Fibroblast of skin of right quadriceps (primary cell): ENCODE measurements at regions not wholly inside any gene's neighbourhood (a gene's known extent, or its start where the extent isn't known, plus 50 kb on each side); places are given as distances from the start of the nearest gene placed in this dataset.
A peak's percentile ranks its signal among the peaks of the same experiment; 100 is the strongest.
"Not testable (repeated sequence)": the region's sequence is repeated elsewhere in the genome, so short reads cannot be mapped to it uniquely, and the experiment has no call there.

Source experiments
- DNase-seq: peaks from one replicate; pipeline ENCODE4 v3.0.0-alpha.2; 2013

GRCh38 chr2:47728551-47728950 is 54.4 kb upstream of the MSH6 start:
- DNase-seq, result no peak

DNA sequence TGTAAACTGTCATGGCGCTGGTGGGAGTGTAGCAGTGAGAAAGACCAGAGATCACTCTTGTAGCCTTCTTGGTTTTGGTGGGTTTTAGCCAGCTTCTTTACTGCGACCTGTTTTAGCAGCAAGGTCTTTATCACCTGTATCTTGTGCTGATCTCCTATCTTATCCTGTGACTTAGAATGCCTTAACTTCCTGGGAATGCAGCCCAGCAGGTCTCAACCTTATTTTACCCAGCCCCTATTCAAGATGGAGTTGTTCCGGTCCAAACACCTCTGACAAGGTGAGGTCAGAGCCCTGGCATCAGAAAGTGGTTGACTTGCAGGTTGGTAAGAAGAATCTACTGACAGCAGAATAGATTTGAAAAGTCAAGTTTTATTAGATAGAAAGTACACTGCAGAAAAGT is 55.0 kb upstream of the MSH6 start:
- no peak for DNase-seq

DNA sequence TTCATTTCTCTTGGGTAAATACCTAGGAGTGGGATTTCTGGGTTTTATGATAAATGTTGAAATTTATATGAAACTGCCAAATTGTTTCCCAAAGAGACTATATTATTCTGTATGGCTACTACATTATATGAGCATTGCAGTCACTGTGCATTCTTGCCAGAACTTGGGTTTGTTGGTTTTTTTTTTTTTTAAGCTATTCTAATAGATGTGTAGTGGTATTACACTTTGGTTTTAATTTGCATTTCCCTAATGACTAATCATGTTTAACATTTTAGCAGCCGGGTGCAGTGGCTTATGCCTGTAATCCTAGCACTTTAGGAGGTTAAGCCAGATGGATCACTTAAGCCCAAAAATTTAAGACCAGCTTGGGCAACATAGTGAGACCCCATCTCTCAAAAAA is 56.0 kb upstream of the MSH6 start:
- not testable (repeated sequence) for DNase-seq

DNA sequence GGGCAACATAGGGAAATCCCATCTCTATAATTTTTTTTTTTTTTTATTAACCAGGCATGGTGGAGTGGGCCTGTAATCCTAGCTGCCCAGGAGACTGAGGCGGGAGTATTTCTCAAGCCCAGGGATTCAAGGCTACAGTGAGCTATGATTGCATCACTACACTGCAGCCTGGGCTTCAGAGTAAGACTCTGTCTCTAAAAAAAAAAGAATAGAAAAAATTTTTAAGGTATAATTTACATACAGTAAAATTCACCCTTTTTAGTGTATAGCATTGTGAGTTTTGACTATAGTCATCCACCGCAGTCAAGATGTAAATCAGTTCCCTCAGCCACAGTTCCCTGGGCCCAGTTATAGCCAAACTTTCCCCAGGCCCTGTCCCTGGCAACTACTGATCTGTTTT is 57.1 kb upstream of the MSH6 start:
- DNase-seq, result no peak

DNA sequence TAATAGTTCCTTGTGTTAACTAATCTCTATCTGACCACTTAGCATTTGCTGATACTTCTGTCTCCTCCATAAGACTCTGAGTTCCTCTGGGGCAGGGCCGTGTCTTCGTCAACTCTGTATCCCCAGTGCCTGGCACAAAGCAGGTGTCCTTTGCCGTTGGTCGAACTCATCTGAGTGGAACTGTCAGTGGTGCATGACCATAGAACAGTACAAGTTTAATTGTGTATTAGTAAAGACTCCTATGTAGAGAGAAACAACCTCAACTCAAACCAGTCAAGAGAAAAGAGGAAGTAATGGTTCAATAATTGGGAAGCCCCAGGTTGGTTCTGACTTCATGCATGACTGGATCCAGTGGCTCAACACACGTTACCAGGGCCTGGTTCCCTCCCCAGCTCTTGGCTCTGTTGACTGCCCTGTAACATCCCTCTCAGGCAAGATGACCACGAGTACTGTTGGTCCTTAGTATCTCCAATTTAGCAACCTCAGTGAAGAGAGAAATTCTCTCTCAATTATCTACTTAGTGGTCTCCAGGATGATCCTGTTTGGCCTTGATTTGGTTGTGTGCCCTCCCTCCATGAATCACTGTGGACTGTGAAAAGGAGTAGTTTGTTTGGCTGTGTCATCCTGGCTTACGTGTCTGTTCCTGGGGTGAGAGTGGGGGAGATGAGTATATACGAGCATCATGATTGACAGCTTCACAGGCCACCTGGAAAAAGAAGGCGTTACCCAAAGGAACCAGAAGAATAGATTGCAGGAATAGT is 58.5 kb upstream of the MSH6 start:
- DNase-seq, result peak; percentile 5

DNA sequence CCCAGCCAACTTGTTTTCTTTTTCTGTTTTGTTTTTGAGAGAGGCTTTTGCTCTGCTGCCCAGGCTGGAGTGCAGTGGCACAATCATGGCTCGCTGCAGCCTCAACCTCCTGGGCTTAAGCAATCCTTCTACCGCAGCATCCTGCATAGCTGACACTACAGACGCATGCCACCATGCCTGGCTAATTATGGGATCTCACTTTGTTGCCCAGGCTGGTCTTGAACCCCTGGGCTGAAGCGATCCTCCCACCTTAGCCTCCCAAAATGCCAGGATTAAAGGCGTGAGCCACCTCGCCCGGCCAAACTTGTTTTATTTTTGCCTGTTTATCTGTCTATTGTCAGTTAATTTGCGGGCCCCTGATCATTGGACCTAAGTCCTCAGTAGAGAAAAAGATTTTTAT is 61.6 kb upstream of the MSH6 start:
- no peak for DNase-seq

DNA sequence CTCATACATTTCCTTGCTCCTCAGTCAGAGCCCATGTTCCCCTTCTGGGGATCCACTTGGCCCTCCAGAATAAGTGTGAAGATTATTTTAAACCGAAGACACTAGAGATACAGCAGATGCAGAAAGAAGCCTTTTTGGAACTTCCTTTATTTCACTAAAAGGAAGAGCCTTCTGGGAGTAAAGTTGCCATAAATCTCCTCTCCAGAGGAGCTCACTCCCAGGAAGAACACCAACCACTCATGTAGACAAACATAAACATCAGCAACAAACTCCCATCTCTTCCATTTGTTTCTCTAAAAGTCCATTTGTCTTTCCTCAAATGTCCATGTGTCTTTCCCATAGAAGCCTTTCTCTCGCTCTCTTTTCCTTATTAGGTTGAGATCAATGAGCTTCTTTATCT is 62.4 kb upstream of the MSH6 start:
- no peak for DNase-seq

- DNase-seq, result no peak
Measured at GRCh38 chr2:47720036-47720435, 62.9 kb upstream of the MSH6 start.

DNA sequence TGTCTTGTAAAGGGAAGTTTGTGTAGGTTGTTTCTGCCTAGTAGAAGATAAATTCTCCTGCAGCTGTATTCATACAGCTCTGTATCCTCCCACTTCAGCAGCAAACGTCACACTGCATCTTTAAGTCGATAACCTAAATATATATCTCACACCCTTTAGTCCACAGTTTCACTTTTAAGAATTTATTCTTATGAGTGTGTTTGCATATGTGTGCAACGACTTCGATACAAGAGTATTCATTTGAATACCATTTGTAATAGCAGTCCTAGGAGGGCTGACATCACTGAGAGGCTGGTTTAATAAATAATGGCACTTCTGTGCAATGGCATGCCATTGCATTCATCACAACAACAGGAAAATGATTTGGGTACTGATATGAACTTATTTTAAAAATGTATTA is 63.8 kb upstream of the MSH6 start:
- DNase-seq, result no peak

- not testable (repeated sequence) for DNase-seq
Measured at GRCh38 chr2:47716307-47716706, 66.6 kb upstream of the MSH6 start.

DNA sequence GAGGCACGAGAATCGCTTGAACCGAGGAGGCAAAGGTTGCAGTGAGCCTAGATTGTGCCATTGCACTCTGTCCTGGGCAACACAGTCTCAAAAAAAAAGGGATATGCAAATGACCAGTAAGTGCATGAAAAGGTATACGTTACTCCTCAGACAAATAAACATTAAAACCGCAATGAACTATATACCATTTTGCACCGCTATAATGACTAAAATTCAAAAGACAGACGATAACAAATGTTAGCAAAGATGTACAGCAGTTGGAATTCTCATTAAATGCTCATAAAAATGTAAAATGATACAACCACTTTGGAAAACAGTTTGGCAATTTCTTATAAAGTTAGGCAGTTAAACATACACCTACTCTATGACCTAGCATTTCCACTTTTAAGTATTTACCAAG is 67.4 kb upstream of the MSH6 start:
- DNase-seq, result no peak

DNA sequence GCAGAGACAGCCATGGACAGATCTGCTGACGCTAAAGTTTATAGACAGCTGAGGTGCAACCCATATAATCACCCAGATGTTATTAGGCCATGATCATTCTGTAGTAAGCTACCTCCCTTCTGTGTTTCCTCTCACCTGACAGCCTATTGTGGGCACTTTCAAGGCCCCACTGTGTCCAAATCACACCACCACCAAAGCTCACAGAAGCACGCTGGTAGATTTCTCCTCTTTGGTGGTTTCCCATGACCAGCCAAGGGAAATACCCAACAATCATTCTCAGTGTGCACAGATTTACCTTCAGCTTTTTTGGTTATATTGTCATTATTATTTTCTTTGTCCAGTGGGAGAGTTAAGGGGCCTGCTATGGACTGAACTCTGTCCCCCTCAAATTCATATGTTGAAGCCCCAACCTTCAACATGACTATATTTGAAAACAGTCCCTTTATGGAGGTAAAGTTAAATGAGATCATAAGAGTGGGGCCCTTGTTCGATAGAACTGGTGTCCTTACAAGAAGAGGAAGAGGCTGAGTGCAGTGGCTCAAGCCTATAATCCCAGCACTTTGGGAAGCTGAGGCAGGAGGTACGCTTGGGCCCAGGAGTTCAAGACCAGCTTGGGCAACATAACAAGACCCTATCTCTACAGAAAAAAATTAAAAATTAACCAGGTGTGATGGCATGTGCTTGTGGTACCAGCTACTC is 74.0 kb upstream of the MSH6 start:
- no peak for DNase-seq

- no peak for DNase-seq
Measured at GRCh38 chr2:47704287-47704686, 78.7 kb upstream of the MSH6 start.

- no peak for DNase-seq
Measured at GRCh38 chr2:47699533-47700215, 83.3 kb upstream of the MSH6 start.

GRCh38 chr2:47698436-47698972 is 84.4 kb upstream of the MSH6 start:
- DNase-seq, result peak; percentile 57

- not testable (repeated sequence) for DNase-seq
Measured at GRCh38 chr2:47697681-47698435, 85.1 kb upstream of the MSH6 start.

- no peak for DNase-seq
Measured at GRCh38 chr2:47697000-47697601, 85.8 kb upstream of the MSH6 start.

GRCh38 chr2:47696478-47696831 is 86.5 kb upstream of the MSH6 start:
- no peak for DNase-seq

GRCh38 chr2:47695800-47696477 is 87.0 kb upstream of the MSH6 start:
- no peak for DNase-seq

DNA sequence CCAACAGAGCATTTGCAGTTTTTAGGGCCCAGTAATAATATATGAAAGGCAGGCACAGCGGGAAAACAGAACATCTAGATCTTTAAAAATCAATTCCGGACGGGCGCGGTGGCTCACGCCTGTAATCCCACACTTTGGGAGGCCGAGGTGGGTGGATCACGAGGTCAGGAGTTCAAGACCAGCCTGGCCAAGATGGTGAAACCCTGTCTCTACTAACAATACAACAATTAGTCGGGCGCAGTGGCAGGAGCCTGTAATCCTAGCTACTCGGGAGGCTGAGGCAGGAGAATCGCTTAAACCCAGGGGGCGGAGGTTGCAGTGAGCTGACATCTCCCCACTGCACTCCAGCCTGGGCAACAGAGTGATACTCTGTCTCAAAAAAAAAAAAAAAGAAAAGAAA is 88.5 kb upstream of the MSH6 start:
- DNase-seq, result not testable (repeated sequence)

- not testable (repeated sequence) for DNase-seq
Measured at GRCh38 chr2:47690706-47691325, 92.1 kb upstream of the MSH6 start.

- no peak for DNase-seq
Measured at GRCh38 chr2:47690132-47690531, 92.8 kb upstream of the MSH6 start.
